OCI-LY1 (cell line): ENCODE measurements at regions not wholly inside any gene's neighbourhood (a gene's known extent, or its start where the extent isn't known, plus 50 kb on each side); places are given as distances from the start of the nearest gene placed in this dataset.
"Not testable (repeated sequence)": the region's sequence is repeated elsewhere in the genome, so short reads cannot be mapped to it uniquely, and the experiment has no call there.

ENCODE experiments used
- H2AFZ ChIP-seq: fragments of 200-600 bp; sonication (generic), shearing (Covaris generic); 2 replicates; pipeline ENCODE4 v1.6.0; 2014; ENCODE audit warnings: antibody characterized with exemption, mild to moderate bottlenecking, low read length
- H3F3A ChIP-seq: fragments of 200-600 bp; sonication (generic), shearing (Covaris generic); 2 replicates; pipeline ENCODE4 v1.6.0; 2014; ENCODE audit warnings: mild to moderate bottlenecking, antibody characterized with exemption, low read length, moderate library complexity; ENCODE audit not compliant: insufficient read depth
- H3K27ac ChIP-seq: fragments of 200-600 bp; sonication (generic); 2 replicates; pipeline ENCODE4 v1.5.1; 2014; ENCODE audit warnings: low read length, mixed run types, mild to moderate bottlenecking, low read depth; ENCODE audit not compliant: poor library complexity, severe bottlenecking
- H3K27me3 ChIP-seq: fragments of 200-600 bp; sonication (generic); 2 replicates; pipeline ENCODE4 v1.6.0; 2014; ENCODE audit warnings: antibody characterized with exemption, mild to moderate bottlenecking, low read length, moderate library complexity; ENCODE audit not compliant: insufficient read depth
- H3K36me3 ChIP-seq: fragments of 200-600 bp; sonication (generic); 2 replicates; pipeline ENCODE4 v1.6.1; 2014; ENCODE audit warnings: mild to moderate bottlenecking, antibody characterized with exemption, low read length, moderate library complexity, mixed read lengths; ENCODE audit not compliant: insufficient read depth
- H3K4me1 ChIP-seq: fragments of 200-600 bp; sonication (generic); 2 replicates; pipeline ENCODE4 v1.5.1; 2014; ENCODE audit warnings: mild to moderate bottlenecking, low read length, moderate library complexity; ENCODE audit not compliant: insufficient read depth, severe bottlenecking
- H3K4me2 ChIP-seq: fragments of 200-600 bp; sonication (generic), shearing (Covaris generic); 2 replicates; pipeline ENCODE4 v1.6.1; 2014; ENCODE audit warnings: low read length
- H3K4me3 ChIP-seq: fragments of 200-600 bp; sonication (generic); 2 replicates; pipeline ENCODE4 v1.5.1; 2014; ENCODE audit warnings: low read length, low read depth, mild to moderate bottlenecking, mixed read lengths; ENCODE audit not compliant: poor library complexity, severe bottlenecking
- H3K79me2 ChIP-seq: fragments of 200-600 bp; shearing (Covaris generic); 2 replicates; pipeline ENCODE4 v1.6.1; 2016; ENCODE audit warnings: mixed run types, low read length, mixed read lengths; ENCODE audit not compliant: insufficient read depth
- H3K9ac ChIP-seq: fragments of 200-600 bp; sonication (generic), shearing (Covaris generic); 2 replicates; pipeline ENCODE4 v1.6.1; 2014; ENCODE audit warnings: mild to moderate bottlenecking, low read length, mixed read lengths
- H3K9me2 ChIP-seq: fragments of 200-600 bp; sonication (generic), shearing (Covaris generic); 2 replicates; pipeline ENCODE4 v1.6.1; 2014; ENCODE audit warnings: low read depth, mild to moderate bottlenecking, low read length, mixed read lengths
- H3K9me3 ChIP-seq: fragments of 200-600 bp; shearing (Covaris generic); 2 replicates; pipeline ENCODE4 v1.6.1; 2014; ENCODE audit warnings: low read length, mixed read lengths
- H4K20me1 ChIP-seq: fragments of 200-600 bp; sonication (generic), shearing (Covaris generic); 2 replicates; pipeline ENCODE4 v1.6.0; 2016; ENCODE audit warnings: mild to moderate bottlenecking, low read length; ENCODE audit not compliant: insufficient read depth
- EZH2 ChIP-seq: fragments of 200-600 bp; sonication (generic), shearing (Covaris generic); IDR thresholded peaks from 2 replicates; pipeline ENCODE4 v1.8.0; 2017; ENCODE audit warnings: borderline replicate concordance, mixed run types, mild to moderate bottlenecking, antibody characterized with exemption, low read length, moderate library complexity, mixed read lengths
- TF ChIP-seq, protein P1 (sequence below): fragments of 200-600 bp; sonication (generic), shearing (Covaris generic); IDR thresholded peaks from 2 replicates; pipeline ENCODE4 v1.5.1; 2017; ENCODE audit warnings: mild to moderate bottlenecking, antibody characterized with exemption, low read length, moderate library complexity, mixed read lengths

DNA sequence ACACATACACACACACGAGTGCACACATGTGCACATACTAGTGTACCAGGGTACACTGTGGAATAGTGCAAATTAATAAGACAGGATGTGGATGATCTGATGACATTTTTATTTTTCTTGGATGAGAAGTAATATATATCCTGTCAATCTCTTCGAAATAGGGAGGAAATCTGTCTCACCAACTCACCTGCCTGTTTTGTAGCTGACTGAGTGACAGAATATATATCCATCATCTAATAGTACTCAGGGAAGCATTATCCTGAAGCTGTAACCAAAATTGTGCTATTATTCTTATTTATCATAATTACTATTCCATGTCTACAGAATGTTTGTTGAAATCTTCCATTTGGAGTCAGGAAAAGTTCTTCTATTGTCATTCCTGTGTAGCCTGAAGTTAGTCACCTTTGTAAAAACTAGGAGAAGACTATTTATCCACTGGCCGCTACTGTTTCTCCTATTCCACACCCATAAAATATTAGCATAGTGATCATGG lies 888.0 kb downstream of the TRAM1L1 start:
- H3K9me2 ChIP-seq = no peaks in the 10 kb centered on the region
- no peak overlapping the region for H3K4me2 ChIP-seq
- no peaks in the 10 kb centered on the region for H3K9me3 ChIP-seq
- H3K9ac ChIP-seq = no peak overlapping the region
- H3K36me3 ChIP-seq = no peaks in the 10 kb centered on the region
- no peak overlapping the region for H3K4me3 ChIP-seq
- TF ChIP-seq, protein P1, sequence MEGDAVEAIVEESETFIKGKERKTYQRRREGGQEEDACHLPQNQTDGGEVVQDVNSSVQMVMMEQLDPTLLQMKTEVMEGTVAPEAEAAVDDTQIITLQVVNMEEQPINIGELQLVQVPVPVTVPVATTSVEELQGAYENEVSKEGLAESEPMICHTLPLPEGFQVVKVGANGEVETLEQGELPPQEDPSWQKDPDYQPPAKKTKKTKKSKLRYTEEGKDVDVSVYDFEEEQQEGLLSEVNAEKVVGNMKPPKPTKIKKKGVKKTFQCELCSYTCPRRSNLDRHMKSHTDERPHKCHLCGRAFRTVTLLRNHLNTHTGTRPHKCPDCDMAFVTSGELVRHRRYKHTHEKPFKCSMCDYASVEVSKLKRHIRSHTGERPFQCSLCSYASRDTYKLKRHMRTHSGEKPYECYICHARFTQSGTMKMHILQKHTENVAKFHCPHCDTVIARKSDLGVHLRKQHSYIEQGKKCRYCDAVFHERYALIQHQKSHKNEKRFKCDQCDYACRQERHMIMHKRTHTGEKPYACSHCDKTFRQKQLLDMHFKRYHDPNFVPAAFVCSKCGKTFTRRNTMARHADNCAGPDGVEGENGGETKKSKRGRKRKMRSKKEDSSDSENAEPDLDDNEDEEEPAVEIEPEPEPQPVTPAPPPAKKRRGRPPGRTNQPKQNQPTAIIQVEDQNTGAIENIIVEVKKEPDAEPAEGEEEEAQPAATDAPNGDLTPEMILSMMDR = no peak
- no peak for TF ChIP-seq EZH2
- no peaks in the 10 kb centered on the region for H3K4me1 ChIP-seq
- H3K27ac ChIP-seq = no peak overlapping the region
- no peaks in the 10 kb centered on the region for H3F3A ChIP-seq
- H3K27me3 ChIP-seq = no peaks in the 10 kb centered on the region
- H3K79me2 ChIP-seq = no peaks in the 10 kb centered on the region
- no peak overlapping the region for H2AFZ ChIP-seq
- H4K20me1 ChIP-seq = no peaks in the 10 kb centered on the region

DNA sequence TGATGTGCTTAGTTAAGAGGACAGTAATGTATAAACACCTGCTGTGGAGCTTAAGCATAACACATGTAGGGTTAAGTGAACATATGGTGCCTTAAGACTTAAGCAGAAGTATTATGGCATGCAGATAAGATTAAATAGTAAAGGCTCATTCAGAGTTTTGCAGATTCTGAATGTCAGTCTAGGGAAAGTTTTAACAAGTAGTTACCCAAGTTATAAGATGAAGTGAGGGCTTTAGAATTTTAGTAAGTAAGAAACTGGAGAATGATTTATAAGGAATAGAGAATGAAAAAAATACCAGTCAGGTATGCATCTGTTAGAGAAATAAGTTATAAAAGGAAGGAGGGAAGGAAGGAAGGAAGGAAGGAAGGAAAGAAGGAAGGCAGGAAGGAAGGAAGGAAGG lies 902.1 kb downstream of the TRAM1L1 start:
- no peaks in the 10 kb centered on the region for H3K9me2 ChIP-seq
- H3K4me2 ChIP-seq = no peak overlapping the region
- H3F3A ChIP-seq = no peaks in the 10 kb centered on the region
- no peaks in the 10 kb centered on the region for H3K36me3 ChIP-seq
- H3K27me3 ChIP-seq = no peaks in the 10 kb centered on the region
- H3K9ac ChIP-seq = no peak overlapping the region
- no peak overlapping the region for H3K27ac ChIP-seq
- TF ChIP-seq EZH2 = no peak
- no peak overlapping the region for H2AFZ ChIP-seq
- H3K9me3 ChIP-seq = no peaks in the 10 kb centered on the region
- H3K79me2 ChIP-seq = no peaks in the 10 kb centered on the region
- H4K20me1 ChIP-seq = no peaks in the 10 kb centered on the region
- H3K4me1 ChIP-seq = no peaks in the 10 kb centered on the region
- H3K4me3 ChIP-seq = no peak overlapping the region

DNA sequence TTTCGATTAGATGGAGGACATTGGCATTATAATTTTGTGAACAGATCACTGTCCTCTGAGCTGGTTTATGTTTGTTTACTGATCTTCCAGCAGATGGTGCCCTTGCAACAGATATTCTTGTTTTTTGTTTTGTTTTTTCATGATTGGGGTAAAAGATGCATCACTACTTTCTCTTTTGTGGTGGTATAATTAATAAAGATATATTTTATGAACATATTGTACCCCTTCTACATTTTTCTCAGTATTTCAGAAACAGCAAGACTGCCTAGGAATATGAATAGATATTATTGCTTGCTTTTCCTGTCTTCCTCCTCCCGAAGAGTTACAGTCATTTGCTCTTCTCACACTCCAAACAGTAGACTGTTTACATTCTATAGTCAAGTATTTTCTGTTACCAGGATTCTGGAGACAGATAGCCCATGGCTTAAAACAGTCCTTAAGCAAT lies 905.2 kb downstream of the TRAM1L1 start:
- H3K4me2 ChIP-seq = no peak overlapping the region

DNA sequence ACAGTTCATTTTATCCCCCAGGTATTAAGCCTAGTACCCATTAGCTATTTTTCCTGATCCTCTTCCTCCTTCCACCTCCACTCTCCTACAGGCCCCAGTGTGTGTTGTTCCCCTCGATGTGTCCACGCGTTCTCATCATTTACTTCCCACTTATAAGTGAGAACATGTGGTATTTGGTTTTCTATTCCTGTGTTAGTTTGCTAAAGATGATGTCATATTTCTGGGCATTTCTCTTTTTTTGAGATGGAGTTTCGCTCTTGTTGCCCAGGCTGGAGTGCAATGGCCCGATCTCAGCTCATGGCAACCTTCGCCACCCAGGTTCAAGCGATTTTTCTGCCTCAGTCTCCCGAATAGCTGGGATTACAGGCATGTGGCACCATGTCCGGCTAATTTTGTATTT lies 934.0 kb downstream of the TRAM1L1 start:
- not testable (repeated sequence) for H2AFZ ChIP-seq, H3K9ac ChIP-seq, H3K27me3 ChIP-seq, H3K9me2 ChIP-seq, H3K4me3 ChIP-seq, H4K20me1 ChIP-seq, H3K27ac ChIP-seq, H3K4me2 ChIP-seq, H3K36me3 ChIP-seq, H3K79me2 ChIP-seq, H3K4me1 ChIP-seq, H3F3A ChIP-seq, H3K9me3 ChIP-seq

More for the DNA sequence above, 905.2 kb downstream of the TRAM1L1 start:
- H3K4me1 ChIP-seq = no peaks in the 10 kb centered on the region
- H4K20me1 ChIP-seq = no peaks in the 10 kb centered on the region
- TF ChIP-seq, protein P1 = peak; percentile 51
- no peak for TF ChIP-seq EZH2
- no peak overlapping the region for H3K27ac ChIP-seq
- no peaks in the 10 kb centered on the region for H3K27me3 ChIP-seq
- no peaks in the 10 kb centered on the region for H3K9me3 ChIP-seq
- no peaks in the 10 kb centered on the region for H3K9me2 ChIP-seq
- no peak overlapping the region for H3K9ac ChIP-seq
- H3K79me2 ChIP-seq = no peaks in the 10 kb centered on the region
- H3K36me3 ChIP-seq = no peaks in the 10 kb centered on the region
- no peak overlapping the region for H3K4me3 ChIP-seq
- no peak overlapping the region for H2AFZ ChIP-seq
- H3F3A ChIP-seq = no peaks in the 10 kb centered on the region
